ENCODE measurements at regions not wholly inside any gene's neighbourhood (a gene's known extent, or its start where the extent isn't known, plus 50 kb on each side); places are given as distances from the start of the nearest gene placed in this dataset.

- peaks cover 18% of the 10 kb centered on the region for H3K9me3 Mint-ChIP-seq
- no peak overlapping the region for H3K4me3 Mint-ChIP-seq
- intact Hi-C loops (cut with micrococcal nuclease), result no loop called here
- H3K36me3 Mint-ChIP-seq (ENCODE audit: low read depth), result peaks cover 14% of the 10 kb centered on the region
- no peak for DNase-seq (ENCODE audit: low spot score)
- H3K27ac Mint-ChIP-seq, result no peak overlapping the region
- H3K4me1 Mint-ChIP-seq (ENCODE audit: low read depth), result peaks cover 36% of the 10 kb centered on the region
- H3K27me3 Mint-ChIP-seq (ENCODE audit: insufficient read depth), result no peaks in the 10 kb centered on the region
Observed at GRCh38 chr5:52735139-52735538, 52.6 kb upstream of the ITGA1 start.
